Right kidney (tissue), 1 donor: ENCODE measurements at regions not wholly inside any gene's neighbourhood (a gene's known extent, or its start where the extent isn't known, plus 50 kb on each side); places are given as distances from the start of the nearest gene placed in this dataset.
"Not testable (repeated sequence)": the region's sequence is repeated elsewhere in the genome, so short reads cannot be mapped to it uniquely, and the experiment has no call there.

Source experiments
- DNase-seq: peaks from one replicate; pipeline ENCODE4 v3.0.0-alpha.2; 2016

DNA sequence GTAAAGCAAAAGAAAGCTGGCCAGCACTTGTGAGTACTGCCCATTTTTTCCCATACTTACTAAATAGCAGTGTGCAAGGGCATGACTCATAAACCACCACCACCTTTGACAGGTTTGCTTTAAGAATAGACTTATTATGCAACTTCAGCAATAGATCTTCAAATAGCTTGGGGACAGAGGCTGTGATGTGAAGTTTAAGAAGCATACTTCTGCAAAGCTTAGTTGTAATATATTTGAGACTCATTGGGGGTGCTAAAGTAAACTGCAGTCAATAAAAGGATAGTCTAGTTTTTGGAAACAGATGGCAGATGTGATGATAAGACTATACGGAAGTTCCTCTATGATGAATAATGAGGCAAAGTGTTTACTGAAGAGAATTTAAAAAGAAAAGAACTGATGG lies 210.0 kb downstream of the PLA2G4A start:
- no peak for DNase-seq

DNA sequence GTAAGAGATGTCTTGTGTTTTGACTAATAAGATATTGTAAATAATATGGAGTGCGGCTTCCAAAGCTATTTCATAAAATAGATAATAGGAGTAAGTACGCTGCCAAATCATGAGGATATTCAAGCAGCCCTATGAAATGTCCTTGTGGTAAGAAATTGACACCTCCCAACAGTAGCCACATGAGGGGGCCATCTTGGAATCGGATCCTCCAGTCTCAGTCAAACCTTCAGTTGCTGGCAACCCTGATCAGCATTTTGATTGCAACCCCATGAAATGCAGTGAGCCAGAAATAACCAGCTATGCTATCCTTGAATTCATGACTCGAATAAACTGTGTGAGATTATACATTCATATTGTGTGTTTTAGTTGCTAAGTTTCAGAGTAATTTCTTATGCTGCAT lies 212.4 kb downstream of the PLA2G4A start:
- DNase-seq, result no peak

DNA sequence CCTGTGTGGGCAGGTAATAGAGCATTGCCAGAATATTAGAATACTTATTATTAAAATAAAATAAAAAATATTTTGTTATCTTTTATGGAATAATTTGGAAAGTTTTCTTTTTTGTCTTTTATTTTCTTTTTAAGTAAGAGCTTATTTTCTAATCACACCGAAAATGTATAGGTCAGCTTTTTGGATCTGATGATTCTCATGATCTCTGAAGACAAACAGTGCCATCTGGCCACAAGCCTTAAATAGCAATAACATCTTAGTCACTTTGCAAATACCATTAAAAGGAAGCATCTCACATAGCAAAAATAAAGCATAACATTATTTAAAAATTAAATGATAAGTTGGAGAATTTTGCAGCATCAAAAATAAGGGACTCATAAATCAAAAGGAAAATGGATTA lies 213.8 kb downstream of the PLA2G4A start:
- DNase-seq, result no peak

DNA sequence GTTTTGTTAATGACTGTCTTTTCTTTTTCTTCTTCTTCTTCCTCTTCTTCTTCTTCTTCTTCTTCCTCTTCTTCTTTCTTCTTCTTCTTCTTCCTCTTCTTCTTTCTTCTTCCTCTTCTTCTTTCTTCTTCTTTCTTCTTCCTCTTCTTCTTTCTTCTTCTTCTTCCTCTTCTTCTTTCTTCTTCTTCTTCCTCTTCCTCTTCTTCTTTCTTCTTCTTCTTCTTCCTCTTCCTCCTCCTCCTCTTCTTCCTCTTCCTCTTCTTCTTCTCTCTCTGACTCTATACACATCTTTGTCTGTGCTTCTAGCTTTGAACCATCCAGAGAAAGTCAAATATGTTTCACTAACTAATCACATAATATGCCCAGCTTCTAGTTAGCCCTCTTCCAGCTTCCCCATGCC lies 214.7 kb downstream of the PLA2G4A start:
- DNase-seq, result not testable (repeated sequence)

DNA sequence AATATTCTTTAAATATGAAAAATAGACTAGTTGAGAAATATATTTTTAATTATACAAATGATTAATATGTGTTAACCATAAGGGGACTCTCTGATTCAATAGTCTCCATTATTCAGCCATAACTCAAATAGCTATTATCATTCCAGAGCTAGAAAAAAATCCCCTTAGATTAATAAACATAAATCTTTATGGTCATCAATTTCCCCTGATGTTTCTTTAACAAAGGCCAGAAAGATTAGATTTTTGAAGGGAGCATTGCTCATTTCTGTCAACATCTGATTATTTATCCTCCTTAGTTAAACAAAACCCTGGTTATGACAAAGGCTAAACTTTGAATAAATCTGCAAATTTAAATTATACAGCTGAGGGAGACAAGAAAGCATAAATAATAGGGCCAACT lies 215.7 kb downstream of the PLA2G4A start:
- no peak for DNase-seq

DNA sequence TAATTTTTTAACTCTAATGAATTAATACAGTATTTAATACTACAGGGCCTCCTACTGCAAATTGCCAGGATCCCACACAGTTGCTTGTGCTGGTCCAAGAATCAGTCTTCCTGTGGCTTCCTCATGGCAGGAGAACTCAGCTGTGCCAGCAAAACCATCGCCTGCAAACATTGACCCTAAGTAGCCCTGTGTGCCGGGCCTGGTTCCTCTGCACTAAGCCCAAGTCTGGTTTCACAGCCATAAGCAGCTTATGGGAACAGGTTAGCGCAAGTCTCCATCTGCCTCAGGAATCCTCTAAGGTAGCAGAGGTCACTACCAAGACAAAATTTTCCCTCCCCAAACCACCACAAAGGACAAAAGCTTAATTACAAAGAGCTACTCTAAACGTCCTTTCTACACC lies 216.6 kb downstream of the PLA2G4A start:
- DNase-seq, result no peak

DNA sequence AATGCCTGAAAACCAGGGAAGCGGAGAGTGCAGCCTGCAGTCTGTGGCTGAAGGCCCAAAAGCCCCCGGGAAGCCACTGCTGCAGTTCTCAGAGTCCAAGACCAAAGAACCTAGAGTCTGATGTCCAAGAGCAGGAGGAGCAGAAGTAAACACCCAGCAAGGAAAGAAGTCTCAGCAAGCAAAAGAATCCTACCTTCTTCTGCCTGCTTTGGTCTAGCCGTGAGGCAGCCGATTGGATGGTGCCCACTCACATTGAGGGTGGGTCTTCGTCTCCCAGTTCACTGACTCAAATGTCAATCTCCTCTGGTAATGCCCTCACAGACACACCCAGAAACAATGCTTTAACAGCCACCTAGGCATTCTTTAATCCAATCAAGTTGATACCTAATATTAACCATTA lies 217.5 kb downstream of the PLA2G4A start:
- DNase-seq, result no peak

DNA sequence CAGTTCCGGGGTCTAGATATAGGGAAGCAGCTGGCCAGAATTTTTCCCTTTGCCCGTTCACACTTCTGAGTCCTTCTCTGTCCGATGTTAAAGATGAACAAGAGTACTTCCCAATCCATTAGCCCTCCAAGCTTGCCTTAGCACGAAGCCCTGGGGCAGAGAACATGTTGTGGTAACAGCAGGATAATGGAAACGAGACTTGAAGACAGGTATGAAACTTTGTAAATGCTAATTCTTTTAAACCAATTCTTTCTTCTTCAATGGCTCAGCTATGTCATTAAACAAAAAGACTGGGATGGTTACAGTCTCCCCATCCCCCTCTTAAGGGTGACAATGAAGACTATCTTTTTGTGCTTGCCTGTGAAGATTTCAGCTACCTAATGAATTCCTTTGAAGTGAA lies 218.5 kb downstream of the PLA2G4A start:
- no peak for DNase-seq

DNA sequence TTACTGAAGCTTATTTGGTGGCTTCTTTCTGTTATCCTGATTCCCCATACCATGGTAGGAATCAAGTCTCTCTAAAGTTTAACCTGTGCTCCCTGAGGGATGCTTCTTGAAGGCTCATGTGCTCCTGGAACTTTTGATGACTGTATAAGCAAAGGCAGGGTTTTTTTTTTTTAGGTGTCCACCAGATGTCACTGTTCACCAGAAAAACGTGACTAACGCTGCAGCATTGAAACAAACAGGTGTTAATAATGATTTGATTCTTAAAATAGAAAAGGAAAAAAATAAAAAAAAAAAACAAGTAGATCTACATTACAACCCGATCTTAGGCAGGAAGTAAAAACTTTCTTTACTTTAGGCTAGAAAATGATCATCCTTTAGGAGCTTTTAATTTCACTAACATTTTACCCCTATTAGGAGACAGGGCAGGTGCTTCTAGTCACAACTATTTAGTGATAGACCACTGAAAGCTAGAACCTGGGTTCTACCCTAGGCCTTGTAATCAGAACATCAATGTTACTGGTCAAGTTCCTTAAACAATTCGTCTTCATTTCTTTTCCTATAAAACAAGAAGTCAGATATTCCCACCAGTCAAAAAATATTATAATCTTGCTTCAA lies 223.0 kb downstream of the PLA2G4A start:
- DNase-seq, result no peak

DNA sequence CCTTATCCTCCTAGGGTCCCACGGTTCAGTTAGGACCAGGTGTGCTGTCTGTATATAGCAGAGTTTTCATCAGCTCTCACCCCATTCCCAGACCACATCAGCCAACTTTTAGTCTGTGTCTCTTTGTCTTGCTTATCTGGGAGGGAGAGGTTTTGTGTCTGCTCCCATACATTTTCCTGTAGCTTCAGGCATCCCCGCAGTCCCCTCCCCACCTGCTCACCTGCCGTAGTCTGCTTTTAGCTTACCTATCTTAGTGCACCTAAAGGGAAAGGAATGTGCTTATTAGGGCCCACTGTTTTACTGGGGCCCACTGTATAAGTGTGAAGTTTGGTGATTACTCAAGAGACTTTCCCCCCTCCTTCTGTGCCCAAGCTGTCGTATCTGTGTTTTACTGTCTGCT lies 225.1 kb downstream of the PLA2G4A start:
- no peak for DNase-seq

DNA sequence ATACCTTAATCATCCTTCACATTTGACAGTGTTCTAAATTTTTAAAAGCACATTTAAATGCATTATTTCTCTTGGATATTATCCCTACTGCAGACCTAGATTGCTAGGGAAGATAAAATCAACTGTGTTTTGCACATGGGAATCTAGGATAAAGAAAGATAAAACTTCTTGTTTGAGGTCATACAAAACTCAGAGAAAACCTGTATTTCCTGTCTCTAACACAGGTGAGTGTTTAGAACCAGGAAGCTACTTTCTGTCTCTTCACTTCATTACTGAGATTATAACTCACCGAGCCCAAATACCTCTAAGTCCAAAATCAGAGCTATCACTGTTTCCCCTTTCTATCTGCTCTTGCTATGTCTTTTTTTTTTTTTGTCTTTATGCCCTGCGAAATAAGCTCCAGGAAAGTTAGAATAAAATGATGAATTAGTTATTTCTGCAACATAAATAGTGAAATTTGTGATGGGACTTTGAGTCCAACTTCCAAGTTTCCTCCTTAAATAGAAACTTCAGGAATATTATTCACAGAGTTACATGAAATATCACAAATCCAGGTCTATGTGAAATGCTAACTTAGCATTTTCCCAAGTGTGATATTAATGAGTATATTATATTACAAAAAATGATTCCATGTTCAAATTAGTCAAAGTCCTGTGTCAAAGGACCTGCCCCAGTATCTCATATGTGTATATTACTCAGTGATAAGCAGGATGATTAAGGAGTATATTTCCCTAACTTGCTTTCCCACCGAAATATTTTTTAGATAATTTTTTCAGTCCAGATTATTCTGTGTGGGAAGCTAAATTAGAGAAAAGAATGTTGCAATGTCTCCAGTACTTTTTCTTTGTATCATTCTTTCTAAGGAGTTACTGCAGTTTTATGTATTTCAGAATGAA lies 226.4 kb downstream of the PLA2G4A start:
- no peak for DNase-seq

DNA sequence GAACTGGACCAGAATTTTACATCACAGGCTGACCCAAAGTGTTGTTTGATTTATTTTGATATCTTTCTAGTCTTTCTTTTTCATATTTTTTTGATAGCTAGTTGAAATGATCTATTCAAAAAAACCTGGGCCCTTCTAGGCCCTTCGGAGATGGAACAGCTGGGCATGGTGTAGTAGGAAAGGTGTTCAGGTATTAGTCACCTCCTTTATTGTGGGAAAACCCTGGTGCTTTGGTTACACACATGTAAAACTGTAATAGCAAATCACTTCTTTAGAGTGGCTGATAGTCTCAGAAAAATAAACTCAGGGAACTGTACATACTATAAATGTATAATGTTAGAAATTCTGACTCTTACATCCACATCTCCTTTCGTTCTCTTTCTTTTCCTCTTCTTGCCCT lies 234.5 kb downstream of the PLA2G4A start:
- no peak for DNase-seq

DNA sequence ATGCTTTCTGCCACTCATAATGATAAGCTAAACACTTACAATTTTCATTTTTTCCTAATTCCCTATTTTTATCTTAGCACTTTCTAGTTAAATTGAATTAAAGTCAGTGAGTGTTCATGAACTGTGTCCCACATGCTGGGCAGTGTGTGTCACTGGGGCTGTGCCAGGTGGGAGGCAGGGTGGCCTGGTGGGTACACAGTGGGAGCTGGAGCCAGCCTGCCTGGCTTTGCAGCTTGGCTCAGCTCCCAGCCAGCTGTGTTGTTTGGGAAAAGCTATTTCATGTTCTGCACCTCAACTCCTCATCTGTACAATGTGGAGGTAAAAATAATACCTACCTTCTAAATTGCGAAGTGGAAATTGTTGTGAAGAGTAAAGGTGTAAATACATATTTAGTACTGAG lies 238.4 kb downstream of the PLA2G4A start:
- DNase-seq, result no peak

DNA sequence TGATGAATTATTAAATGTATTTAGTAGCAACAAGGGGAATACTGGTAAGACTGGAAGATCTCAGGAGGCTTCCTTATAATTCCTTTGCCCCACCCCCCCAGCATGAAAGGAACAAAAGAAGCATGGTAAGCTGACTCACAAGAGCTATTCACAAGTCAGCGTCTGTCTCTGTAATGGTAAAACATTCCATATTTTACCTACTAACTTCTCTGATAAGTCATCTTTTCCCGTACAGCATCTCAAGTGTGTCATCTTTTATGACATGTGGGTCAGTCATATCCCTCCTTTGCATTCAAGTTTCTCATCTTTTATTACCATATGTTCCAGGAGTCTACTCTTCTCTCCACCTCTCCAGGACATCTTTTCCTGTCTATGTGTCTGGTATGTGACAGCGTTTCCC lies 241.3 kb downstream of the PLA2G4A start:
- no peak for DNase-seq

DNA sequence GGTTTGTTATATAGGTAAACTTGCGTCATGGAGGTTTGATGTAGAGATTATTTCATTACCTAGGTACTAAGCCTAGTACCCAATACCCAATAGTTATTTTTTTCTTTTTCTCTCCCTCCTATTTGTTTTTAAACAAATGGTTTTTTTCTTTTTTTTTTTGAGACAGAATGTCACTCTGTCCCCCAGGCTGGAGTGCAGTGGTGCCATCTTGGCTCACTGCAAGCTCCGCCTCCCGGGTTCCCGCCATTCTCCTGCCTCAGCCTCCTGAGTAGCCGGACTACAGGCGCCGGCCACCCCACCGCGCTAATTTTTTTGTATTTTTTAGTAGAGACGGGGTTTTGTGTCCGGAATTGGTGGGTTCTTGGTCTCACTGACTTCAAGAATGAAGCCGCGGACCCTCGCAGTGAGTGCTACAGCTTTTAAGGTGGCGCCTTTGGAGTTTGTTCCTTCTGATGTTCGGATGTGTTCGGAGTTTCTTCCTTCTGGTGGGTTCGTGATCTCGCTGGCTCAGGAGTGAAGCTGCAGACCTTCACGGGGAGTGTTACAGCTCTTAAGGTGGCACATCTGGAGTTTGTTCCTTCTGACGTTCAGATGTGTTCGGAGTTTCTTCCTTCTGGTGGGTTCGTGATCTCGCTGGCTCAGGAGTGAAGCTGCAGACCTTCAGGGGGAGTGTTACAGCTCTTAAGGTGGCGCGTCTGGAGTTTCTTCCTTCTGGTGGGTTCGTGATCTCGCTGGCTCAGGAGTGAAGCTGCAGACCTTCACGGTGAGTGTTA lies 243.7 kb downstream of the PLA2G4A start:
- DNase-seq, result not testable (repeated sequence)

DNA sequence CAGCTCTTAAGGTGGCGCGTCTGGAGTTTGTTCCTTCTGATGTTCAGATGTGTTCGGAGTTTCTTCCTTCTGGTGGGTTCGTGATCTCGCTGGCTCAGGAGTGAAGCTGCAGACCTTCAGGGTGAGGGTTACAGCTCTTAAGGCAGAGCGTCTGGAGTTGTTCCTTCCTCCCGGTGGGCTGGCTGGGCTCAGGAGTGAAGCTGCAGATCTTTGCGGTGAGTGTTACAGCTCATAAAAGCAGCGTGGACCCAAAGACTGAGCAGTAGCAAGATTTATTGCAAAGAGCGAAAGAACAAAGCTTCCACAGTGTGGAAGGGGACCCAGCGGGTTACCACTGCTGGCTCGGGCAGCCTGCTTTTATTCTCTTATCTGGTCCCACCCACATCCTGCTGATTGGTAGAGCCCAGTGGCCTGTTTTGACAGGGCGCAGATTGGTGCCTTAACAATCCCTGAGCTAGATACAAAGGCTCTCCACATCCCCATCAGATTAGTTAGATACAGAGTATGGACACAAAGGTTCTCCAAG lies 244.3 kb downstream of the PLA2G4A start:
- not testable (repeated sequence) for DNase-seq

DNA sequence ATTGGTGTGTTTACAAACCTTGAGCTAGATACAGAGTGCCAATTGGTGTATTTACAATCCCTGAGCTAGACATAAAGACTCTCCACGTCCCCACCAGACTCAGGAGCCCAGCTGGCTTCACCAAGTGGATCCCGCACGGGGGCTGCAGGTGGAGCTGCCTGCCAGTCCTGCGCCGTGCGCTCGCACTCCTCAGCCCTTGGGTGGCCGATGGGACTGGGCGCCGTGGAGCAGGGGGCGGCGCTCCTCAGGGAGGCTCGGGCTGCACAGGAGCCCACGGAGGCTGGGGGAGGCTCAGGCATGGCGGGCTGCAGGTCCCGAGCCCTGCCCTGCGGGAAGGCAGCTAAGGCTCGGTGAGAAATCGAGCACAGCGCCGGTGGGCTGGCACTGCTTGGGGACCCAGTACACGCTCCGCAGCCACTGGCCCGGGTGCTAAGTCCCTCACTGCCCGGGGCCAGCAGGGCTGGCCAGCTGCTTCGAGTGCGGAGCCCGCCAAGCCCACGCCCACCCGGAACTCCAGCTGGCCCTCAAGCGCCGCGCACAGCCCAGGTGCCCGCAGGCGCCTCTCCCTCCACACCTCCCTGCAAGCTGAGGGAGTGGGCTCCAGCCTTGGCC lies 245.0 kb downstream of the PLA2G4A start:
- DNase-seq, result not testable (repeated sequence)

DNA sequence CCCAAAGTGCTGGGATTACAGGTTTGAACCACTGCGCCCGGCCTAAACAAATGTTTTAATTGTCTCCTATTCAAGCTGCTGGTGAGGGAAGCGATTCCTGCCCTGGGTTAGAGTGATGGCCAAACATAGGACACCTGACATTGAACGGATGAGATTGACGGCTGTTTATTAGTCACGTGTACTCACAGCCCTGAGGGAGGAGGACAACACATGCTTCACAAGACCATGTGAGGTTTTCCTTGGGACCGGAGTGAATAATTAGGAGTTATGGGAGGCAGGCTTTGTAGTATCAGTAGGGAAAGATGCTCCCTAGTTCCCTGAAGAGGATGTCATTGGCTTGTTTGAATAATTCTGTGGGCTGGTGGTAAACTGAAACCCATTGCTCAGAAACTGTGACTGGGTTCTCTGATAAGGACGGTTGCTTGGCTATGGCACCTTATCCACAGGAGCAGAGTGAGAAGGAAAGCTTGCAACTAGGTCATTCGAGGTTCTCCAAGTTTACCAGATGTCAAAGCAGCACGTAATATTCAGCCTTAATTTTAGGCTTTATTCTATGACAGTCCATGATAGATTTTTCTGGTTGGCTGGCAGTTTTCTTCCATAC lies 245.8 kb downstream of the PLA2G4A start:
- no peak for DNase-seq

DNA sequence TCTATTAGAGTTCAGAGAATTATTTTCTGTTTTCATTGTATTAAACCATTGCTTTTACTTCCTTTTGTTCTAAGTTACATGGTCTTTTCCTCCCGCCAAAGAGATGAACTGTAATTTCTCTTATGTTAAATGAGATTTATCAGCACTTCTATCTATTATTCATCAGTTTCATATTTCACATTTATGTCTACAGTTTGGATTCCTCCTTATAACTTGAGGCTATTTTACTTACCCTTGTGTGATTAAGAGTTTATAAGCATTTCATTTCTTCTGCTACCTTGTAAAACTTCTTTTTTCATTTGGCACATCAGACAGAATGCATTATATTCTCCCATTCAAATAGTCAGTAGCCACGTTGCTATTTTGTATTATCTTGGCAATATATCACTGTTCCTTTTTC lies 248.2 kb downstream of the PLA2G4A start:
- DNase-seq, result no peak

DNA sequence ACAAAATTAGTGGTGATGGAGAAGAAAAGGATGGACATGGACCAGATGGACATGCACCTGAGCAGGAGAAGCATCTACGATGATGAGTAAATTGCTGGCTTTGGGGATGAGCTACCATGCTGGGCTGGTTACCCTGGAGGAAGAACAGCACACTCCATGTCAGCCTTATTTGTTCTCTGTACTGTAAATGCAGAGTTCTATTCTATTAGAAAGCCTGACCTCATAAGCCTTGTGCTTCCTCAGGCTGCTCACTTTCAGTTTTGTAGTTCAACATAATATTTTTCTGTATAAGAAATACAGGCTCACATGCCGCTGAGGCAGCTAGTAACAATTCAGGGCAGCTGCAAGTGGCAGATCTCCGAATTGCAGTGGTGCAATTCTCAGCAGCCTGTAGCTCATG lies 249.6 kb downstream of the PLA2G4A start:
- no peak for DNase-seq

DNA sequence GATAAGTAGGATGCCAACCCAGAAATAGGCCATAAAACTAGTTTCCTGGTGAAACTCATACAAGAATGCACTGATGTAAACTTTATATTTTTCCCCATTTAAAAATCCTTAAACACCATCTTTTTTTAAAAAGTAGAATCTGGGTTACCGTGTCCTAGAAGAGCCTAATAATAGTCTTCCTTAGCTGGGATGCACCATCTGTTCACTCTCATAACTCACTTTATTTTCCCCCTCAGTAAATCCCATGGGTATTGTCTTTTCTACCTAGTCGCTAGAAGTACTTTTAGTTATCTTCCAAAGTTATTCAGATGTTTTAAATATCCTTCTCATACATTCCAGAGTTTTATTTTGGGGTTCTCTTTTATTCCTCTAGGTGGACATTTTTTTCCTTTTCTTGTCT lies 250.2 kb downstream of the PLA2G4A start:
- DNase-seq, result no peak

DNA sequence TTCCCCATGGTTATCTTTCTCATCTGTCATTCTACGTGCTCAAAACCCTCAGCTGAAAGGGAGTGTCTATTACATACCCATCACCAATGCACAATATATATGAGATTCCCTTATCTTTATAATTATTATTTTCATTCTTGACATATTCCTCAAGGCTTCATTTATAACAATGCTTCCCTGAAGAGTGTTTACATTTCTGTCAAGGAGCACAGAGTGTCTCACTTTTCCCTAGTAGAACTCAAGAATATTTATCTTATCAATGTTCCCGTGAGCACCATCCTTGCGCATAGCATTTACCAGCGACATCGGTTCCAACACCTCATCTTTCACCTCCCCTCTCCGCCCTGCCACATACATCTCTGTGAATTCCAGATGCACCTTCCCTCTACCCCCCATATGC lies 250.6 kb downstream of the PLA2G4A start:
- no peak for DNase-seq
